ENCODE measurements at regions not wholly inside any gene's neighbourhood (a gene's known extent, or its start where the extent isn't known, plus 50 kb on each side); places are given as distances from the start of the nearest gene placed in this dataset.

- Histone ChIP-seq H3K36me3 (no peaks in the 10 kb centered on the region), H3K27ac (no peak overlapping the region), H3K4me1 (no peaks in the 10 kb centered on the region), H3K9me3 (no peaks in the 10 kb centered on the region), H3K27me3 (no peaks in the 10 kb centered on the region), H3K4me3 (no peak overlapping the region)
- DNase-seq (ENCODE audit: extremely low spot score in 2 of 2) = peak in 1 of 2 donors; percentile 67
- intact Hi-C loops (cut with DNase I) = no loop called here
- TF ChIP-seq POLR2AphosphoS5 (IDR thresholded peaks at IDR 0.05; ENCODE audit: insufficient read depth in 1 of 2, low read depth in 1 of 2) (no peak), POLR2A (IDR thresholded peaks at IDR 0.05) (no peak), CTCF (IDR thresholded peaks at IDR 0.05) (no peak)
These were observed 237.7 kb upstream of the ZFHX3 start for GRCh38 chr16:73285436-73286201.

- H3K9me3 ChIP-seq = no peaks in the 10 kb centered on the region
- no peak overlapping the region for H3K4me3 ChIP-seq
- intact Hi-C loops (cut with DNase I) = no loop called here
- no peak overlapping the region for H3K27ac ChIP-seq
- H3K4me1 ChIP-seq = no peaks in the 10 kb centered on the region
- no peaks in the 10 kb centered on the region for H3K27me3 ChIP-seq
- no peaks in the 10 kb centered on the region for H3K36me3 ChIP-seq
- no peak for TF ChIP-seq CTCF (IDR thresholded peaks at IDR 0.05)
- TF ChIP-seq POLR2AphosphoS5 (IDR thresholded peaks at IDR 0.05; ENCODE audit: insufficient read depth in 1 of 2, low read depth in 1 of 2) = no peak
- TF ChIP-seq POLR2A (IDR thresholded peaks at IDR 0.05) = no peak
- DNase-seq (ENCODE audit: extremely low spot score in 2 of 2) = no peak
These were observed 232.5 kb upstream of the ZFHX3 start for GRCh38 chr16:73280388-73280787.

GRCh38 chr16:73279451-73279850 is 231.5 kb upstream of the ZFHX3 start:
- Histone ChIP-seq H3K27me3 (no peaks in the 10 kb centered on the region), H3K27ac (no peak overlapping the region), H3K9me3 (no peaks in the 10 kb centered on the region), H3K4me3 (no peak overlapping the region), H3K36me3 (no peaks in the 10 kb centered on the region), H3K4me1 (no peaks in the 10 kb centered on the region)
- TF ChIP-seq POLR2A (IDR thresholded peaks at IDR 0.05) (no peak), POLR2AphosphoS5 (IDR thresholded peaks at IDR 0.05; ENCODE audit: insufficient read depth in 1 of 2, low read depth in 1 of 2) (no peak), CTCF (IDR thresholded peaks at IDR 0.05) (no peak)
- intact Hi-C loops (cut with DNase I) = no loop called here
- DNase-seq (ENCODE audit: extremely low spot score in 2 of 2) = no peak

GRCh38 chr16:73277071-73277470 is 229.1 kb upstream of the ZFHX3 start:
- H3K27me3 ChIP-seq = no peaks in the 10 kb centered on the region
- TF ChIP-seq POLR2AphosphoS5 (IDR thresholded peaks at IDR 0.05; ENCODE audit: insufficient read depth in 1 of 2, low read depth in 1 of 2) (no peak), POLR2A (IDR thresholded peaks at IDR 0.05) (no peak), CTCF (IDR thresholded peaks at IDR 0.05) (no peak)
- H3K4me1 ChIP-seq = no peaks in the 10 kb centered on the region
- no peak overlapping the region for H3K4me3 ChIP-seq
- intact Hi-C loops (cut with DNase I) = no loop called here
- no peaks in the 10 kb centered on the region for H3K9me3 ChIP-seq
- H3K27ac ChIP-seq = no peak overlapping the region
- DNase-seq (ENCODE audit: extremely low spot score in 2 of 2) = no peak
- H3K36me3 ChIP-seq = no peaks in the 10 kb centered on the region

GRCh38 chr16:73275448-73275847 is 227.5 kb upstream of the ZFHX3 start:
- no peak overlapping the region for H3K4me3 ChIP-seq
- intact Hi-C loops (cut with DNase I) = no loop called here
- no peaks in the 10 kb centered on the region for H3K27me3 ChIP-seq
- no peak for DNase-seq (ENCODE audit: extremely low spot score in 2 of 2)
- no peaks in the 10 kb centered on the region for H3K36me3 ChIP-seq
- no peaks in the 10 kb centered on the region for H3K4me1 ChIP-seq
- H3K9me3 ChIP-seq = no peaks in the 10 kb centered on the region
- TF ChIP-seq POLR2A (IDR thresholded peaks at IDR 0.05) = no peak
- no peak for TF ChIP-seq CTCF (IDR thresholded peaks at IDR 0.05)
- TF ChIP-seq POLR2AphosphoS5 (IDR thresholded peaks at IDR 0.05; ENCODE audit: insufficient read depth in 1 of 2, low read depth in 1 of 2) = no peak
- H3K27ac ChIP-seq = no peak overlapping the region

Data from vagina (tissue), 2 donors.